HG03342 (cell line): ENCODE measurements at regions not wholly inside any gene's neighbourhood (a gene's known extent, or its start where the extent isn't known, plus 50 kb on each side); places are given as distances from the start of the nearest gene placed in this dataset.
"Not testable (repeated sequence)": the region's sequence is repeated elsewhere in the genome, so short reads cannot be mapped to it uniquely, and the experiment has no call there.

ENCODE experiments used
- ATAC-seq: cut with Tn5 transposase; IDR thresholded peaks from one replicate; pipeline ENCODE4 v1.9.1; 2021; ENCODE audit warnings: mild to moderate bottlenecking, moderate library complexity; ENCODE audit not compliant: unreplicated experiment

DNA sequence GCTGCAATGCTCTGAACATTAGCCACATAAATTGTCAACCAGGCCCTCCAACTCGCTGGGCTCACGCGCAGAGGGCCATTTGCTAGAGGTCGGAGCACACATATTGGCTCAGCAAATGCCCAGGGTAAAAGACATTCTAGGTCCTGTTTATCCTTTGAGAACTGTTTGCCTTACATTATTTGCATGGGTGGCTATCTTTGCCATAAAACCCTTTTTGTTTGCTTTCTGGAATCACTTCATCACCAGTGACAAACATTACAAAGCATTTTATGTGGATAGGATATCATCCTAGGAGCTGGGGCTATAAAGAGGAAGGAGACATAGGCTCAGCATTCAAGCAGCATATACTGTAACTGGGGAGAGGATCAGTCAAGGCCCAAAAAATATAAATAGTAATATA lies 149.2 kb upstream of the RAI2 start:
- no peak for ATAC-seq

DNA sequence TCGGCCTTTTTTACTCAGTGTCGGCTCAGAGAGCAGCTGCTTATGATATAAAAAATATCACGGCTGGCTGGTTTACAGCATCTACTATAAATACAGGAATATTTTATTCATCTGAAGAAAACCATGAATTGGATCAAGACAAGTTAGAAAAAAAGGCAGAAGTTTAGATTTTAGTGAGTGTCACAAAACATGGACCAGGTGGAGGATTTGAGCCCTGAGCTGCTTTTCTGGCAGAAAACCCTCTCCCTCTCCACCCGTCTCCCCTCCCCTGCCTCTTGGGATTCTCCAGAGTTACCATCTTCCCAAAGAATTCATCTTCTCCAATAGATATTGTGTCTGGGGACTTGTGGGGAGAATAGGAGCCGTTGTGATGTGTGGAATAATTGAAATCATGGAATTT lies 142.8 kb upstream of the RAI2 start:
- no peak for ATAC-seq

DNA sequence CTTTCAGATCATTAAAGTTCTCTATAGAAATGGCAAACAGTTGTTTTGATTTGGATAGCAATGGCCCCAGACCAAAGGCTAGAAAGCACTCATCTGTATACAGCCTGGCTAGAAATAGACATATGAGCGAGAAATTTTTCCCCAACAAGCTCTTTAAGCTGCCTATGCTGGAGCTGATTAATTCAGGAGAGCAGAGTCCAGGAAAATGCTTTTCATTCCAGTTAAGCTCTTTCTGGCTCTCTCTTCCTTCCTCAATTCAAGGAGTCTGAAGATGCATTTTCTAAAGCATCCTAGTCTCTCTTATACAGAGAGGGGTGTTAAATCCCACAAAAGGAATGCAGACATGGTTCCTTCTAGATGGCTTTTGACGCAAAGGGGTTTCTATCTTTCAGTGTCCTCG lies 141.7 kb upstream of the RAI2 start:
- ATAC-seq = no peak

DNA sequence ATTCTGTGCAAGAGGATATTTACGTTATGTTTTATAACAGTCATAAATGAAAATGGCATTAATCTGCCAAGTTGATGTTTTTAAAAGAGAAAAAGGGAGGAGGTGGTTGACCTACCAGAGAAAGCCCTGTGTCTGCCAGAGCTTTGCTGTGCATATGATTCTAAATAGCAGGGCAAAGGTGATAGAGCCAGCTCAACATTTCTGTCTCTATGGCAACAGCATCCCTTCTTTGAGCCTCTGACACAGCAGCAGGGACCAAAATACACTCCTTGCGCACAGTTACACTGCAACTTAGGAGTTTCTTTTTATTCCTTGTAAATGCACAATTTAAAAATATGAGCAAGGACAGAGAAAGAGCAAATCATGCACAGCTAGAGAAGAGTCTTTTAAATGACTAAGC lies 133.3 kb upstream of the RAI2 start:
- no peak for ATAC-seq

DNA sequence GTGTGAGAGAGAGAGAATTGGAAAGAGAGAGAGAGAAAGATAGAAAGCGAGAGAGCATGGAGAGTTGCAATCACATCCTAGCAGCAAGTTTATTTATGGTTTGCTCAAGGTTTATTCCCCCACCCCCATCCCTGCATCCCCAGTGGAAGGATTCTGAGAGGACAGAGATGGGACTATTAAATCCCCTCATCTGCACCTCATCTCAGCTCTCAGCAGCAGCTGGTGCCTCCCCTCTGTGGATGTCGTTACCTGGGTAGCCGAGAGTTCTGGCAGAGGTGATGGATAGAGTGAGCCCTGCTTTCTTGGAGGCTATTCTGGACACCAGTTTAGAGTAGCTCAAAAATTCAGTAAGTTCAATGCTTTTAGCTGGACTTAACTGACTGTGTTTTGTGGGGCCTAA lies 132.0 kb upstream of the RAI2 start:
- no peak for ATAC-seq

DNA sequence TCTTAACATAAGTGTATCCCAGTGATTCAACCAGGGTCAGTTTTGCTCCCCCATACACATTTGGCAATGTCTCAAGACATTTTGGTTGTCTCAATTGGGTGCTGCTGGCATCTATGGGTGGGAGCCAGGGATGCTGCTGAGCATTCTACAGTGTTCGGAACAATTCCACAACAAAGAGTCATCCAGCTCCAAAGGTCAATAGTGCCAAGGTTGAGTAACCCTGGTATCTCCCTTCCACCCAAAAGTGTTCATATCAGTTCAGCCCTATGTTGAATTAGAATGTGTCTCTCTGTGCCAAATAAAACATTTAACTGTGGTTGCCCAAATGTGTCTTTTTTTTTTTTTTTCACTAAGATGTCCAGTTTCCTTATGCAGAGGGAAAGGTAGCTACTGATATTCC lies 129.4 kb upstream of the RAI2 start:
- no peak for ATAC-seq

DNA sequence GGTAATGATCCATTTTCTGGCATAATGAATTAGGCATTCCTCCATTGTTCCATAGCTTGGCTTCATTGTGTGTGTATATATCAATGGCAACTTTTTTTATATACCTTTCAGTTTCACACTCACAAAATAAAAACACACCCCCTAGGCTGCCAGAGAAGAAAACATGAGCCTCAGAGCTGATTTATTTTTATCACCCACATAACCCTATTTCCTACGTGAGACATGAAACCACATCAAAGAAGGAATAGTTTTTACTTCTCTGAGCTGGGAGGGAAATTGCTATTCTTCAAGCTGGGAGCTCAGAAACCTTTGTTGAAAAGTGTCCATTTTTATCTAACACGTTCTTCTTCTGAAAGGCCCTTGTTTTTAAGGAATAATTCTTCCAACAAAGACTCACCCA lies 126.7 kb upstream of the RAI2 start:
- no peak for ATAC-seq

DNA sequence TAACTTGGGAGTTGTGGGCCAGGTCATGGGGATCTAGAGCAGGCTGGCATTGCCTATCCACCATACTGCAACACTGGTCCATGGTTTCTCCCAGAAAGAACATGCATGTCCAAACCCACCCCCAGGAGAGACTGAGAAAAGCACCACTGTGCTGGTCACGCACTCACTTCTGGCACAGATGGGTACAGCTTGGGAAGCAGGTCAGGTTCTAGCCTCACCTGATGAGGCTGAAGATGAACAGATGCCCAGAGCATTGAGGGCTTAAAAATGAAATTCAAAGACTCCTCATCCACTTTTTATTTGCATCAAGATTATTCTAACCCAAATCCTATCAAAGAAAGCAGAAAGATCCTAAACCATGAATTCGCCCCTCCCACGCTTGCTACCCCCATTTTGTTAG lies 125.9 kb upstream of the RAI2 start:
- ATAC-seq = no peak

DNA sequence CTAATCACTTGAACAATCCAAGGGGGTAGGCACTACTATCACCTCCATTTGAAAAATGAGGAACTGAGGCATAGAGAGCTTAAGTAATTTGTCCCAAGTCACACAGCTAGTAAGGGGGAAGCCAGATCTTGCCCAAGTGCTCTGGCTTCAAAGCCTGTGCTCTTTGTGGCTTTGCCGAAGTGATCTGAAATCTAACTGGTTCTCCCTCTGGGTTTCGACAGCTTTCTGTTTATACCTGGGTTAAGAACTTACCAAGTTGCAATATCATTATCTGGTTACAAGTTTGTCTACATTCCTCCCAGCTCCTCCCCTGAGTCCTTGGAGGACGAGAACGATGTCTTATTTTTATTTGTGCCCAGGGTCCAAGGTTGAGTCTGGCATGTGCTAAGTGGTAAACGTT lies 125.3 kb upstream of the RAI2 start:
- ATAC-seq = no peak

DNA sequence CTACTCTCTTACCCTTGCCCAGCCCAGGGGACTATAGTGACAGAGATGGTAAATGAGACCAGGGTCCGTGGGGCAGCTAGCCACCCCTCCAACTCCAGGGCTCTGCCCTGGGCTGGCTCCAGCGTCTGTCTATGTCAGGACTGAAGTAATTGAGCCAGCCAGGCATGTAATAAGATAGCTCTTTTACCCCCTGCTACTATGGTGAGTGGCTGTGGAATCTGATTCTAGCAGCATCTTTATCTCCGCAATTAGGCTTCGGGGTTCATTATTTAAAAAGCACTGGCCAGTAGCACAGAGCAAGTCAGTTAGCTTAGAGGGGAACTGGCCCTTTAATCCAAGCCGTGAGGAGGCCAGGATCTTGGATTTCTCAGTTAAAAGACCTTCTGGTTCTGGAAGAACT lies 123.3 kb upstream of the RAI2 start:
- ATAC-seq = no peak

DNA sequence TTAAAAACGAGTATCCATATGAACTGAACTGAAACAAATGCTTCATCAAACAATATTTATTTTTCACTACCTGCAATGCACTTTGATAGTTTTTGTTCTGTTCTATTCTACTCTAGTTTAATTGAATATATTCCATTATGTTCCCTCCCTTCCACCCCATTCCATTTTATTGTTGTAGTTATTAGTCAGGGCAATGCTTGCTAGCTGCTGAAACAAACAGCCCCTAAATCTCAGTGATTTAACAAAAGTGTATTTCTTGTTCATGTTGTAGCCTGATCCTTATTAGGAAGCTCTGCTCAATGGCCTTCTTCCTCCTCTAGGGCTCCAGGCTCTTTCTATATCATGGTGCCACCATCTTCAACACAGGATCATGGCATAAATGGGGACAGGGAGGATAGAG lies 122.3 kb upstream of the RAI2 start:
- ATAC-seq = no peak

DNA sequence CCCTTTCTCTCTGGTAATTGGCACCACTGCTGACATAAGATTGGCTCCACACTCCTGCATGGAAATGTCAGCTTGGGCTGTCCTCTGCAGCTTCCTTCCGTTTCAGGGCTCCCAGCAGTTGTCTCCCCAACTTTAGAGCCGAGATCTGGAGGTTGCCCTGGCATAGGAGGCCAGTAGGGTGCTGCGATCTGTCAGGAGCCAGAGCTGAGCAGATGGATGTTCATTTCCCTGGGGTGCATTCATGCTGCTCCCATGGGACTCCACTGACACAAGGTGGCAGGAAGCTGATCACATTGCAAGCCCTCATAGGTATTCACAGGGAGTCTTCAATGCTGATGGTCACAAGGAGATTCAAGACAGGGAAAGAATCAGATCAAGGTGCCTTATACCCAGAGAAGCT lies 116.6 kb upstream of the RAI2 start:
- ATAC-seq = no peak

DNA sequence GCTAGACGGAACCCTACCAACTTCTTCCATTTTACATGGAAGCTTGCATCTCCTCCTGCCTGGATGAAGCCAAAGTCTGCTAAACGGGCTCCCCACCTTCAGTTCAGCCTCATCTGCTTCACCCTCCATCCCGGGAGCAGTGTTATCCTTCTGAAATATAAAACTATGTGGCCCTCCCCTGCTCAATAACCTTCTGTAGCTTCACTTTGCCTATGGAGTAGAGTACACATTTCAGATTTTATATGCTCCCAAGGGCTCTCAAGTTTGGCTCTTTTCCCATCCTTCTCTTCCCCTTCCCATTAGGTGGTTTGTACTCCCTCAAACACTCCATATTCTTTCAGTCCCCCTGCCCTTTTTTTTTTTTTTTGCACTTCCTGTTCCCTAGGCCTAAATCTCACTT lies 115.9 kb upstream of the RAI2 start:
- ATAC-seq = no peak

DNA sequence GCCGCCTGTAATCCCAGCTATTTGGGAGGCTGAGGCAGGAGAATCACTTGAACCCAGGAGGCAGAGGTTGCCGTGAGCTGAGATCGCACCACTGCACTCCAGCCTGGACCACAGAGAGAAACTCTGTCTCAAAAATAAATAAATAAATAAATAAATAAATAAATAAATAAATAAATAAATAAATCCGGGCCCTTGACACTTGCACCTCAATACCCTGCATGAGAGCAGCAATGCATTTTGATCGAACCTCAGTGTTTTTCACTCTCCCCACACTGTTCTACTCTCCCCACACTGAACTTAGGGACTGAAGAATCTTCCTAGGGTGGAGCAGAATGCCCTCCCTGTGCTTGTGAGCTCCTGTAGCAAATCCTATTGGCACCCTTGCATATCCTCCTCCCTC lies 114.3 kb upstream of the RAI2 start:
- not testable (repeated sequence) for ATAC-seq

DNA sequence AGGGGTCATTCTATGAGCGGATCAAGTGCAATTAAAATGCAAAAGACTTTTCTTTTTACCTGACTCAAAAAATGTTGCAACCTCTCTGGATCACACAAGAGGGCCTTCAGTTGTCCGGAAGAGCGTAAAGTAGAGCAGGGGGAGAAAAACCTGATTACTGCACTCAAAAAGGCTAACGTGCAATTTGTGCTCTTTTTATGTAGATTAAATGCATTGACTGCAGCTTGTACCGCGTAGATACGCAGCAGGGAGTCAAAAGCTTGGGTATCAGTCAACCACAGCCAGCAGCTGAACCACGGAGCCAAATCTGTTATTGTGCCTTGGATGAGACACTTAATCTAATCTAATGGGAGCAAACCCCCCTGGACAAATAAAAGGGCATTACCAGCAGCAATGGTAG lies 107.3 kb upstream of the RAI2 start:
- ATAC-seq = no peak

DNA sequence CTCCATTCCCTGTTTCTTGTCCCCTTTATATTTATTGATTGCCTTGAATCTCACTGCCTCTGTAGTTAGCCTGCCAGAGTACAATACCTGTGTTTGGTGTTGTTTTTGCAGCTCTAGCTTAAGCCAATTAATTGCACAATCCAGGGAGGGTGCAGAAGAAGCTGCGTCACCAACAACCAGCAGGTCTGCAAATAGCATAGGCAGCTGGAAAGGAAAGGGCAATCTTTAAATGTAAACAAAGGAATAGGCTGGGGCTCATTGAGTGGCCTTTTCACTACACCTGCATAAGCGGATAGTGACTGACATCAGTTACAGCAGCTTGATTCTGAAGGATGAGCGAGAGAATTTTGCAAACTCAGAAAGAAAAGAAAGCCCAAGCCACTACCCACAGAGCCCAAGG lies 106.8 kb upstream of the RAI2 start:
- ATAC-seq = no peak

DNA sequence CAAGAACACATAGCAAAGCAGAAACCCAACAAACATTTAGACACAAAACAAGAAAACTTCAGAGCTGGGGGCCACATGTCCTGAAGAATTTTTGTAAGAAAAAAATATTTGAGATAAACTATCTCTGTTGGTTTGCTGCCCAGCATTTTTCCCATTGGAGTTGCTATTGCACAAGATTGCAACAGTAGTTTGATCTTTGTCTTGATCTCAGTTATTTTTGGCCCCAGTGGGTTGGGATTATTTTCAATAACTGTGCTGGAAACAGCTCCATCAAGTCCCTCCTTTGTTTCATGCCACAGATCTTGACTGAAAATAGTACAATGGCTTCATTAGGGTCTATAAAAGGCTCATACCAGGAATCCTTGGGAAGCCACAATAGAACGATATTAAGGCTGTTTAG lies 103.8 kb upstream of the RAI2 start:
- ATAC-seq = no peak

DNA sequence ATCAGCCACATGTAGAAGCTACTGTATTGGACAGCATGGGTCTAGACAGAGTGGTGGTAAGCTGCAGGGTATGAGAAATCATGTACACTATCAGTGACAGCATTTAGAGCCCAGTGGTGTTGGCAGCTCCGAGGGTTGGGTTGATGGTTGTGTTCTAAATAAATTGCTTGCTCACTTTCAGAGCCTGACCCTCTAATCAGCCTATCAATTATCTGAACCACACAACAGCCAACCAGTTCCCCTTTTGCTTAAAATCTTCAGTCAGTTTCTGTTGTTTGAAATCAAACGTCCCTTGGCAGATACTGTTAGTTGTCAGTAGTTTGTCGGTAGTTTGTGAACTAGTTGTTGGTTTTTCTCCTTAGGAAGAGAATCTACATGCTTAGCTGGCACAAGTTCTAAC lies 99.8 kb upstream of the RAI2 start:
- no peak for ATAC-seq

DNA sequence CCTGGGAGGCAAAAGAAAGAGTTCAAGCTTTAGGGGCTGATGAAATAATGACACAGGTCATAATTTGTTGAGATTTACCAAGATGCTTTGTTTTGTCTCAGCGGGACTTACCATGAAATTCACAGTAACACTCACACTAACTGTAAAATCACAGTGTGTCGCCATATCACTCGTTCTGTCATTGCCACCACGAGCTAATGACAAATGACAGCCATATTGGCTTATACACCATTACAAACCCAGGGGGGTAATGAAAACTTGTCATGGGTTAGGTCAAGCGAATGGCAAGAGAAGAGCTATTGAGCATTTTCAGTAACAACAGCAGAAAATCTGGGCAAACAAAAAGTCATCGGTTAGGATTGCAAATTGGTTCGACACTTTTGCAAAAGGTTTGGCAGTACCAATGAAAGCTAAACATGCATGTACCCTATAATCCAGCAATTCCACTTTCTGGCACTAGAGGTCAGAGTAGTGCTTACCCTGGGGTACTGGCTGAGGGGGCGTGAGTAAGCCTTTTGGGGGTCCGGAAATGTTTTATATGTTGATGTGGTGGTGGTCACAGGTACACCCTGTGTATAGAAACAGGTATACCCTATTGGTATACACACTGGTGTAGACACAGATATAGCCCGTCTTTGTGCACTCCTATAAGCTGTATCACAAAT lies 83.9 kb upstream of the RAI2 start:
- ATAC-seq = peak; percentile 61

DNA sequence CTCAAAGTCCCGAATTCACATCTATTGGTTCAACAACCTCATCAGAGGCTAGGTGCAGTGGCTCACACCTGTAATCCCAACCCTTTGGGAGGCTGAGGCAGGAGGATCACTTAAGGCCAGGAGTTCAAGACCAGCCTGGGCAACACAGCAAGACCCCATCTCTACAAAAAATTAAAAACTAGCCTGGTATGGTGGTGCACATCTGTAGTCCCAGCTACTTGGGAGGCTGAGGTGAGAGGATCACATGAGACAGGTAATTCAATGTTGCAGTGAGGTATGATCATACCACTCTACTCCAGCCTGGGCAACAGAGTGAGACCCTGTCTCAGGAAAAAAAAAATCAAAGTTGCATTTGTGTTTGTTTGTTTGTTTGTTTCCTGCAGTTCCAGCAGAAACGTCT lies 80.1 kb upstream of the RAI2 start:
- ATAC-seq = not testable (repeated sequence)

DNA sequence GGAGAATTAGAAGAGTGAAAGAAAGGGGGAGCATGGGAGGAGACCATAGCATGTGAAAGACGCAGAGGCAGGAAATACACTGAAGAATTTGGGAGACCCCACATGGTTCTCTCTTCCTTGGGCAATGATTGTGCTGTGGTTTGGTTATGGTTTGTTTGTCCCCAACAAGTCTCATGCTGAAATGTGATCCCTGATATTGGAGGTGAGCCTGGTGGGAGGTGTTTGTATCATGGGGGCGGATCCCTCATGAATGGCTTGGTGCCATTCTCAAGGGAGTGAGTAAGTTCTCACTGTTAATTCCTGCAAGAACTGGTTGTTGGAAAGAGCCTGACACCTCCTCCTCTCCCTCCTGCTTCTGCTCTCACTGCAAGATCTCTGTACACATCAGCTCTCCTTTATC lies 78.6 kb upstream of the RAI2 start:
- ATAC-seq = no peak

DNA sequence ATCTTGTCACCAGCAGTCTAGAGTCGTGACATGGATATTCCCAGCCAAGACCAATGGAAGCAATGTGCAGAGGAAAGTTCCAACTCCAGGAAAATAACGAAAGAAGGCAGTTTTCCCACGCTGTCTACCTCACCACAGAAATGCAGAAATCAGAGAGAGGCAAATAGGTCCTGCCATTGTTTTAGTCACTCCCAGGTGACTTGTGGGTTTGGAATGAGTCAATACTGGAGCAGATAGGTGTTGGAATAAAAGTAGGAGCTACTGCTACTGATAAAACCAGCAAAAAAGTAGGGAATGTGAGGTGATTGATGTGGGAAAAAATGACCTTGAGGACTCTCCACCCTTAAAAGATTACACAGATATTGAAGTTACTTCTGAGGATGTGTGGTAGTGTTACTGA lies 72.8 kb upstream of the RAI2 start:
- no peak for ATAC-seq

DNA sequence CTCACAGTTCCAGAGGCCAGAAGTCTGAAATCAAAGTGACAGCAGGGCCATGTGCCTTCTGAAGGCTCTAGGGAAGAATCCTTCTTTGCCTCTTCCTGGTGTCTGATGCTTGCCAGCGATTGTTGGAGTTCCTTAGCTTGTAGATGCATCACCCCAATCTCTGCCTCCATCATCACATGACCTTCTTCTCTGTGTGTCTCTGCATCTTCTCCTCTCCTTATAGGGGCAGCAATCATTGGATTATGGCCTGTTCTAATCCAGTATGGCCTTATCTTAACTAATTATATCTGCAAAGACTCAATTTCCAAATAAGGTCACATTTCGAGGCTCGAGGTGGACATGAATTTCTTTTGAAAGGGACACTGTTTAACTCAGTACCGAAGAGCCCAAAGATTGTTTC lies 71.7 kb upstream of the RAI2 start:
- no peak for ATAC-seq

DNA sequence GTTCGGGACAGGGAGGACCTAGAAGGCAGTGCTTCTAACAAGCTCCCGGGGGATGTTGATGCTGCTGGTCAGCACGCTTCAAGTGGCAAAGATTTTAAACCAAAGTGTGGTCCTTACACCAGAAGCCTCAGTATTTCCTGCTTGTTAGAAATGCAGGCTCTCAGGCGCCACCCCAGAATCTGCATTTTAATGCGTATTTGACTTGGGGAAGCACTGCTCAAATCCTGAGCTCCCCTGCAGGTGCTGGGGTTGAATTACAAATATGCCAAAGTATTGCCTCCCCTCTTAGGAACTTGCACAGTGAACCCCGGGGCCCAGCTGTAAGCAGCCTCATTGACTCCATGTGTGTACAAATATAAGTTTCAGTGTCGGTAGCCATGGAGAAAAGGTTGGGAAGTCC lies 70.8 kb upstream of the RAI2 start:
- ATAC-seq = no peak
